Activated T-helper 1 cell treated with anti-CD3 and anti-CD28 coated beads, Interleukin-2, amount 50 U/mL, for 16 hours (primary cell): ENCODE measurements at regions not wholly inside any gene's neighbourhood (a gene's known extent, or its start where the extent isn't known, plus 50 kb on each side); places are given as distances from the start of the nearest gene placed in this dataset.

Experiments used
- DNase-seq, 2 donors: peaks; one replicate each; pipeline ENCODE4 v3.0.0-alpha.2; 2020; ENCODE audit warnings: low read depth in 1 of 2, low spot score in 1 of 2

DNA sequence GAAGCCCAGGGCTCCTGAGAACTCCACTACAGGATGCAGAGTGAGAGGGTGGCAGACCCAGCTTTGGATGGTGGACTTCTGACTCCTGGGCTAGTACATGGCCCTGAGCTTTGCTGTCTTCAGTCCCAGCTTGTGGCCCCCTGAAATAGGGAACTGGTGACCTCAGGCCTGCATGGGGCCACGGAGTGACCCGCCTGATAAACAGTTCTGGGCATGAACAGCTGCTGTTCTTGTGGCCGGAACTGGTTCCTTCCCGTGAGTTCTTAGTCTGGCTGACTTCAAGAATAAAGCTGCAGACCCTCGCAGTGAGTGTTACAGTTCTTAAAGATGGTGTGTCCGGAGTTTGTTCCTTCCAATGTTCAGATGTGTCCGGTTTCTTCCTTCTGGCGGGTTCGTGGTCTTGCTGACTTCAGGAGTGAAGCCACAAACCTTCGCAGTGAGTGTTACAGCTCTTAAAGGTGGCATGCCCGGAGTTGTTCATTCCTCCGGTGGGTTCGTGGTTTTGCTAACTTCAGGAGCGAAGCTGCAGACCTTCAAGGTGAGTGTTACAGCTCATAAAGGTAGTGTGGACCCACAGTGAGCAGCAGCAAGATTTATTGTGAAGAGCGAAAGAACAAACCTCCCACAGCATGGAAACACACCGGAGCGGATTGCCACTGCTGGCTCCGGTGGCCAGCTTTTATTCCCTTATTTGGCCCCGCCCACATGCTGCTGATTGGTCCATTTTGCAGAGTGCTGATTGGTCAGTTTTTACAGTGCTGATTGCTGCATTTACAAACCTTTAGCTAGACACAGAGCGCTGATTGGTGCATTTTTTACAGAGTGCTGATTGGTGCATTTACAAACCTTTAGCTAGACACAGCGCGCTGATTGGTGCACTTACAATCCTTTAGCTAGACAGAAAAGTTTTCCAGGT is 268.0 kb downstream of the ZEB1 start:
- DNase-seq: no peak

DNA sequence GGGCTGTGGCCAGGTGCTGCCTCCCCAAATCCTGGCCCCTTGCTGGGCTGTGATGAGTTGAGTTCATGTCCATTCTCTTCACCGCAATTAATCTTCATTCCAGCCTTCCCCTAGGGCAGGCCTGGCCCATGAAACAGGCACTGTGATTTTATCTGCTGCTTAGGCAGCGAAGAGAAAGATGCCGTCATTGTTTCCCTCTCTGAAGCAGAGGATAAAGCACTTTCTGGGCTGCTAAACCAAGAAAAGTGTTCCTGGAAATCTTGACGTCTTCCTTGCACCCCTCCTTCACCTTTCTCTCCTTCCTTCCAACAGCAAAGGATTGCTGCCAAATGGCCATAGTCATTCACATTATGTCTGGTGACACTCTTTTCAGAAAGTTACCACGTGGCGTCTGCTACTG is 265.9 kb downstream of the ZEB1 start:
- no peak for DNase-seq

DNA sequence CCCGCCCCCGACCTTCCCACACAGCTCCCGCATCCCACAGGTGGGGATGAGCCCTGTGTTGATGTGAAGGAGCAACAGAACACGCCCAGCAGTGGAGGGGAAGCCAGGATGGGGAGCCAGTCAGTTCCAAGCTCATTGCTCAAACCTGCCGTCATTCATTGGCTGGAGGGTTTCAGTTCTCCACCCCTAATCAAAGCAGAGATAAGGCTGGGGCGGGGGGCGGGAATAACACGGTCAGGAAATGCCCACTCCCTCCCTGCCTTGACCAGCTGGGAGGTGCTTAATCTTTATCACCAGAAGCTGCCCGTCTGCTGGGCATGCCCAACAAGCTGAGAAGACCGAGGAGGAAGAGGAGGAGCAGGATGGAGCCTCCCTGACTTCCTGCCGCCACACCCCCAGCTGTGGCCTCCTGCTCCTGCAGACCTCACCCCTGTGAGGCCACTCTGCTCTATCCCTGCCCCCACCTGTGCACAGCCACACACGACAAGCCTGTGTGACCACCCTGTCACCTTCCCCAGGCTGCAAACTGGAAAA is 265.1 kb downstream of the ZEB1 start:
- DNase-seq: no peak

DNA sequence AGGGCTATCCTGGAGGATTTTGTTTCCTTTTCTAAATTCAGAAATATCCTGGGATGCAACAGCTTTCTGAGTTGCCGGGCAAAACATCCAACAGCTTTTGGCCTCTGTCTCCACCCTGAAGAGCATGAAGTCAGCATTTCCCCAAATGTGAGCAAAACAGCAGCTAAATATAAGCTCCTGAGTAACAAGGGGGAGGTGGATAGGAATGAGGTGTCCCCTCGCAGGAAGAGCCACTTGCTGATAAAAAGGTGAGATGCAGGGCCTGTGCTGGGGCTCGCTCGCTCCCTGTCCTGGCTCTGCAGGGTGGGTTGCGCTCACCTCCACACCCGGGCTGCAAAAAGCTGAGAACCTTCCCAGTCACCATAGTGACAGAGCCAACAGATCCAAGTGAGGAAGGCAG is 264.3 kb downstream of the ZEB1 start:
- DNase-seq: no peak

DNA sequence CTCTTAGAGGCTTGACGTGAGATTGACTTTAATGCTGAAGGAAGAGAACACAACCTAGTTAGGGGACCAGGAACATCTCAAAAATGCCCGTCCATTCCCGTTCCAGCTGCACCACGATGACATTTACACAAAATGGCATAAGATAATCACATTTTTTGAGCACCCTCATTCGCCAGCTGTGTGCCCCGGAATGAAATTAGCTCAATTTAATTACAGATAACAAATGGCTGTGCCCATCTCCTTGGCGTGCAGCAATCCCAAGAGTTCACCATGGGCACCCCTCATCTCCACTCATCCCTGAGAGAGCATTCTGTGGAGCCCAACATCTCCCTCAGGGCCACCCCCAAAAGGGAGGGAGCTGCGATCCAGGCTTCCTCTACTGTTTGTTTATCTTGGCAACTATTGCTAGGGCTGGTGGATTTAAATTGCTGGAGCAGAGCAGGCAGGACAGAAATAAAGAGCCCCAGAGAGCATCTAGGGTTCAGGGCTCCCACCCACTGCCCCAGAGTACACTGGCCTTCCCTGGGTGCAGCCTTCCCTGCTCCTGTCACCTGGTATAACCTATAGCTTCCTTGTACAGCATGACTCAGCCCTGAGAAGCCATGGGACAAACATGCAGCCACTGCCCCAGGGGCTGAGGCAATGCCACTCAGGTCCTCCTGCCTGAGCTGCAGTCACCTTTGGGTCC is 263.5 kb downstream of the ZEB1 start:
- no peak for DNase-seq

DNA sequence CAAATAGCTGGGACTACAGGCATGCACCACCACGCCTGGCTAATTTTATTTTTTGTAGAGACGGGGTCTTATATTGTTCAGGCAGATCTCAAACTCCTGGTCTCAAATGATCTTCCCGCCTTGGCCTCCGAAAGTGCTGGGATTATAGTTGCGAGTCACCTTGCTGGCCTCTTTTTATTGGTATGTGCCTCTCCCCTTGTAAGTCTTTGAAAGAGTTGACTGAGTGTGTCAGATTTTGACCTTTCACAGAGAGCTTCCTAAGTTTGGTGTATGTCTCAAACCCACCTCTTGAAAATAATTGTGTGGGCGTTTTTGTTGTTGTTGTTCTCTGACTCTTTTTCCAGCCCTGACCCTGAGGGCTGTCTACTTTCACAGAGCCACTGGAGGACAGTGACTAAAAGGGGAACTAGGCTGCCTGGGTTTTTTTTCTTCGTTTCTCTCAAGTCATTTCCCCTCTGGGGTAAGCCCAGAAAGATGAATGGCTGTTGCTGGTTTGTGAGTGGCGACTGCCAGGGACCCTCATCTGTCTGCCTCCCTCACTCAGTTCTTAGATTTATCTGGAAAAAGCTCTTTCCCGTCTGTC is 262.8 kb downstream of the ZEB1 start:
- DNase-seq: no peak

DNA sequence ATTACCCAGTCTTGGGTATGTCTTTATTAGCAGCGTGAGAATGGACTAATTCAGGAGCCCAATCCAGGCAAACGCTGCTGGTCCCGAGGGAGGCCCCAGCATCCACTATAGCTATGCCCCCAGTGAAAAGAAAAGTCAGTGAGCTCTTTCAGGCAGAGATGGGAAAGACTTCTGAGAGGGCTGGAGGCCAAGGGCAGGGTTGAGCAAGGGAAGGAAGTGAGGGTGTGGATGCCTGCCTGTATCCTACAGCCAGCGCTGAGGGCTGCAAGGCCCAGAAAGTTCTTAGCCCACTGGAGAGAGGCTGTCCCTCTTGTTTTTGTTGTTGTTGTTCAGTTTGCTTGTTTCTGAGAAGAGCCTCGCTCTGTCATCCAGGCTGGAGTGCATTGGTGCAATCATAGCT is 261.6 kb downstream of the ZEB1 start:
- no peak for DNase-seq
